ENCODE measurements at regions not wholly inside any gene's neighbourhood (a gene's known extent, or its start where the extent isn't known, plus 50 kb on each side); places are given as distances from the start of the nearest gene placed in this dataset.

- DNase-seq: no peak
Measured at GRCh38 chr15:70420948-70421482, 323.3 kb upstream of the TLE3 start.

GRCh38 chr15:70420086-70420947 lies 322.6 kb upstream of the TLE3 start:
- no peak for DNase-seq

- DNase-seq: no peak
Measured at GRCh38 chr15:70418943-70419342, 321.2 kb upstream of the TLE3 start.

- DNase-seq: no peak
Measured at GRCh38 chr15:70417535-70417934, 319.8 kb upstream of the TLE3 start.

- no peak for DNase-seq
Measured at GRCh38 chr15:70416829-70417228, 319.1 kb upstream of the TLE3 start.

GRCh38 chr15:70415398-70415797 lies 317.7 kb upstream of the TLE3 start:
- no peak for DNase-seq

GRCh38 chr15:70414626-70415025 lies 316.9 kb upstream of the TLE3 start:
- no peak for DNase-seq

- DNase-seq: no peak
Measured at GRCh38 chr15:70412794-70413193, 315.1 kb upstream of the TLE3 start.

- DNase-seq: no peak
Measured at GRCh38 chr15:70411143-70411863, 313.6 kb upstream of the TLE3 start.

GRCh38 chr15:70410371-70410985 lies 312.8 kb upstream of the TLE3 start:
- DNase-seq: no peak

- DNase-seq: no peak
Measured at GRCh38 chr15:70409388-70409787, 311.7 kb upstream of the TLE3 start.

GRCh38 chr15:70407955-70408354 lies 310.2 kb upstream of the TLE3 start:
- DNase-seq: no peak

- no peak for DNase-seq
Measured at GRCh38 chr15:70407336-70407670, 309.6 kb upstream of the TLE3 start.

- DNase-seq: no peak
Measured at GRCh38 chr15:70406617-70407335, 309.1 kb upstream of the TLE3 start.

- no peak for DNase-seq
Measured at GRCh38 chr15:70401709-70402108, 304.0 kb upstream of the TLE3 start.

- DNase-seq: peak; percentile 56
Measured at GRCh38 chr15:70400766-70401541, 303.2 kb upstream of the TLE3 start.

GRCh38 chr15:70399204-70399603 lies 301.5 kb upstream of the TLE3 start:
- DNase-seq: no peak

- DNase-seq: no peak
Measured at GRCh38 chr15:70398694-70399093, 301.0 kb upstream of the TLE3 start.

GRCh38 chr15:70396807-70397206 lies 299.1 kb upstream of the TLE3 start:
- DNase-seq: no peak

GRCh38 chr15:70395164-70395563 lies 297.4 kb upstream of the TLE3 start:
- DNase-seq: no peak

GRCh38 chr15:70390723-70391122 lies 293.0 kb upstream of the TLE3 start:
- no peak for DNase-seq

- DNase-seq: no peak
Measured at GRCh38 chr15:70387993-70388392, 290.3 kb upstream of the TLE3 start.
